HCT116 (cell line): ENCODE measurements at regions not wholly inside any gene's neighbourhood (a gene's known extent, or its start where the extent isn't known, plus 50 kb on each side); places are given as distances from the start of the nearest gene placed in this dataset.

Experiments
- ATAC-seq: fragments of 200-7000 bp; cut with Tn5 transposase; 2 replicates; pipeline ENCODE4 v1.9.1; 2020; ENCODE audit warnings: mild to moderate bottlenecking, moderate library complexity
- BruUV-seq: library from RNA; stranded (reverse); fragments of 400-500 nt; replicated peaks from 2 replicates; lab custom pipeline; 2021; lab: Mats Ljungman, UMichigan
- CTCF ChIA-PET: fragments of 300-600 bp; sonication (Branson Sonifier 250); formaldehyde crosslinking; loops from one replicate; lab custom pipeline; 2021; ENCODE audit warnings: antibody characterized with exemption; lab: Charles Lee
- POLR2A ChIA-PET: fragments of 300-600, 350-600 bp; sonication (Branson Sonifier 250); formaldehyde crosslinking; loops from one replicate; lab custom pipeline; 2021; ENCODE audit warnings: antibody characterized with exemption; lab: Charles Lee
- RAD21 ChIA-PET, 2 experiments: fragments of 300-600 bp; sonication (Branson Sonifier 250); formaldehyde crosslinking; loops; one replicate each; lab custom pipeline; 2023; ENCODE audit warnings: low total read pairs in 2 of 2; ENCODE audit not compliant: uncharacterized antibody in 2 of 2, unreplicated experiment in 2 of 2, low non-redundant PET in 1 of 2; lab: Charles Lee
- DNase-seq: peaks from one replicate; pipeline ENCODE4 v3.0.0-alpha.2; 2010; ENCODE audit warnings: low read depth, low spot score
- H2AFZ ChIP-seq: fragments of 200-600 bp; shearing (Covaris generic), sonication (generic); 2 replicates; pipeline ENCODE4 v1.6.1; 2017; ENCODE audit warnings: low read depth, mixed run types, mixed read lengths, antibody characterized with exemption, low read length; ENCODE audit not compliant: poor library complexity, severe bottlenecking
- H3K27ac ChIP-seq: 2 replicates; pipeline ENCODE4 v1.5.1; 2012; ENCODE audit warnings: low read depth, low read length
- H3K27me3 ChIP-seq: fragments of 200-600 bp; sonication (generic); 2 replicates; pipeline ENCODE4 v1.6.1; 2016; ENCODE audit warnings: mixed run types, low read length, mixed read lengths; ENCODE audit not compliant: insufficient read depth
- H3K36me3 ChIP-seq, 2 experiments: fragments of 200-500 bp in 1 of 2; fragments of 200-600 bp in 1 of 2; sonication (Bioruptor generic) in 1 of 2; sonication (generic) in 1 of 2; 2 replicates each; pipeline versions ENCODE4 v1.5.1 to v1.6.1; 2014 to 2016; ENCODE audit warnings: low read length in 2 of 2, inconsistent platforms in 1 of 2, mixed read lengths in 1 of 2, mixed run types in 1 of 2; ENCODE audit not compliant: insufficient read depth in 2 of 2, control insufficient read depth in 1 of 2
- H3K4me1 ChIP-seq, 2 experiments: fragments of 200-600 bp in 1 of 2; sonication (generic) in 1 of 2; 2 replicates each; pipeline versions ENCODE4 v1.5.1 to v1.6.1; 2012 to 2017; ENCODE audit warnings: low read length in 2 of 2, inconsistent platforms in 1 of 2, mild to moderate bottlenecking in 1 of 2, mixed read lengths in 1 of 2, mixed run types in 1 of 2, moderate library complexity in 1 of 2; ENCODE audit not compliant: insufficient read depth in 2 of 2, control insufficient read depth in 1 of 2
- H3K4me2 ChIP-seq: fragments of 200-600 bp; sonication (generic); 2 replicates; pipeline ENCODE4 v1.6.1; 2017; ENCODE audit warnings: mixed run types, low read length, mixed read lengths
- H3K4me3 ChIP-seq, 2 experiments: fragments of 200-600 bp in 1 of 2; sonication (generic) in 1 of 2; replicated peaks in 1 of 2; 2 replicates each; pipeline ENCODE4 v1.5.1; 2011 to 2016; ENCODE audit warnings: low read length in 2 of 2, control low read depth in 1 of 2, low read depth in 1 of 2, mild to moderate bottlenecking in 1 of 2, mixed read lengths in 1 of 2, mixed run types in 1 of 2
- H3K79me2 ChIP-seq: fragments of 200-600 bp; sonication (generic); 2 replicates; pipeline ENCODE4 v1.6.1; 2017; ENCODE audit warnings: mild to moderate bottlenecking, mixed run types, low read length, moderate library complexity, mixed read lengths; ENCODE audit not compliant: insufficient read depth
- H3K9ac ChIP-seq: fragments of 200-600 bp; sonication (generic); 2 replicates; pipeline ENCODE4 v1.6.1; 2016; ENCODE audit warnings: low read length, mixed read lengths
- H3K9me2 ChIP-seq: fragments of 200-600 bp; sonication (generic), shearing (Covaris generic); 2 replicates; pipeline ENCODE4 v1.6.1; 2017; ENCODE audit warnings: mixed run types, mild to moderate bottlenecking, moderate library complexity; ENCODE audit not compliant: insufficient read depth
- H3K9me3 ChIP-seq, 2 experiments: fragments of 200-500 bp in 1 of 2; fragments of 200-600 bp in 1 of 2; sonication (Bioruptor generic) in 1 of 2; sonication (generic) in 1 of 2; 2 replicates each; pipeline ENCODE4 v1.6.1; 2014 to 2017; ENCODE audit warnings: low read length in 2 of 2, mixed read lengths in 2 of 2, inconsistent platforms in 1 of 2, low read depth in 1 of 2, mild to moderate bottlenecking in 1 of 2, mixed run types in 1 of 2, moderate library complexity in 1 of 2; ENCODE audit not compliant: control insufficient read depth in 1 of 2, insufficient read depth in 1 of 2
- H4K20me1 ChIP-seq: fragments of 200-600 bp; sonication (generic), shearing (Covaris generic); 2 replicates; pipeline ENCODE4 v1.6.1; 2017; ENCODE audit warnings: mixed run types, mild to moderate bottlenecking, moderate library complexity; ENCODE audit not compliant: insufficient read depth
- CTCF ChIP-seq, 3 experiments: fragments of 200-600 bp in 1 of 3; sonication (generic) in 1 of 3; IDR thresholded peaks in 2 of 3; conservative IDR thresholded peaks in 1 of 3; 2 replicates each; pipeline ENCODE4 v1.5.1; 2012 to 2017; ENCODE audit warnings: low read depth in 2 of 3, low read length in 2 of 3, antibody characterized with exemption in 1 of 3, borderline replicate concordance in 1 of 3, control low read depth in 1 of 3, mild to moderate bottlenecking in 1 of 3, mixed read lengths in 1 of 3, mixed run types in 1 of 3, moderate library complexity in 1 of 3; ENCODE audit not compliant: insufficient read depth in 1 of 3
- FOSL1 ChIP-seq: IDR thresholded peaks from 2 replicates; pipeline ENCODE4 v1.6.1; 2012; ENCODE audit warnings: low read depth
- JUND ChIP-seq: IDR thresholded peaks from 2 replicates; pipeline ENCODE4 v1.6.1; 2012
- MAX ChIP-seq: IDR thresholded peaks from 2 replicates; pipeline ENCODE4 v1.6.1; 2012
- POLR2A ChIP-seq: IDR thresholded peaks from 2 replicates; pipeline ENCODE4 v1.7.0; 2011; ENCODE audit warnings: borderline replicate concordance; ENCODE audit not compliant: insufficient read depth, insufficient read length; ENCODE audit errors: extremely low read depth
- POLR2AphosphoS5 ChIP-seq: IDR thresholded peaks from 2 replicates; pipeline ENCODE4 v1.6.1; 2011; ENCODE audit warnings: mild to moderate bottlenecking, low read depth, low read length, moderate library complexity
- REST ChIP-seq: IDR thresholded peaks from 2 replicates; pipeline ENCODE4 v1.6.1; 2012; ENCODE audit warnings: low read depth
- SIN3A ChIP-seq: IDR thresholded peaks from 2 replicates; pipeline ENCODE4 v1.6.1; 2012; ENCODE audit warnings: low read depth
- SP1 ChIP-seq: IDR thresholded peaks from 2 replicates; pipeline ENCODE4 v1.6.1; 2012; ENCODE audit warnings: low read depth
- SRF ChIP-seq: IDR thresholded peaks from 2 replicates; pipeline ENCODE4 v1.6.1; 2012; ENCODE audit warnings: low read depth
- intact Hi-C: fragments of 100-400 bp; cut with micrococcal nuclease; formaldehyde crosslinking; loops from 2 replicates; pipeline ENCODE4 v1.10.0; 2022
- TF ChIP-seq, protein P1 (sequence below): IDR thresholded peaks from 2 replicates; pipeline ENCODE4 v1.6.1; 2012

GRCh38 chrX:113594123-113594841 lies 753.7 kb upstream of the AMOT start:
- intact Hi-C loops, result no loop called here

More at GRCh38 chrX:113594123-113594841, 753.7 kb upstream of the AMOT start:
- Histone ChIP-seq H3K27ac (no peak overlapping the region), H3K4me2 (no peak overlapping the region), H4K20me1 (no peaks in the 10 kb centered on the region), H3K79me2 (no peaks in the 10 kb centered on the region), H2AFZ (peak overlapping the region; percentile 26), H3K4me1 (no peaks in the 10 kb centered on the region; a peak in 1 of 4 replicates), H3K9me2 (no peaks in the 10 kb centered on the region), H3K4me3 (no peak overlapping the region), H3K36me3 (no peaks in the 10 kb centered on the region), H3K9me3 (no peaks in the 10 kb centered on the region), H3K27me3 (no peaks in the 10 kb centered on the region), H3K9ac (no peak overlapping the region)
- ChIA-PET CTCF (no interaction called here), RAD21 (no interaction called here), POLR2A (no interaction called here)
- DNase-seq (no peak), ATAC-seq (no peak)
- no TSS peak for BruUV-seq
- TF ChIP-seq SIN3A (no peak), CTCF (IDR thresholded peaks at IDR 0.05 in 2 of 3, conservative IDR thresholded peaks at IDR 0.05 in 1 of 3; ENCODE audit: borderline replicate concordance in 1 of 3, insufficient read depth in 1 of 3, low read depth in 2 of 3, low read length in 2 of 3) (no peak), MAX (no peak), REST (no peak), SRF (no peak), JUND (no peak), FOSL1 (no peak), SP1 (no peak), POLR2AphosphoS5 (no peak), POLR2A (no peak)
- TF ChIP-seq, protein P1, sequence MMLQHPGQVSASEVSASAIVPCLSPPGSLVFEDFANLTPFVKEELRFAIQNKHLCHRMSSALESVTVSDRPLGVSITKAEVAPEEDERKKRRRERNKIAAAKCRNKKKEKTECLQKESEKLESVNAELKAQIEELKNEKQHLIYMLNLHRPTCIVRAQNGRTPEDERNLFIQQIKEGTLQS, result no peak
